ENCODE measurements at regions not wholly inside any gene's neighbourhood (a gene's known extent, or its start where the extent isn't known, plus 50 kb on each side); places are given as distances from the start of the nearest gene placed in this dataset.

DNA sequence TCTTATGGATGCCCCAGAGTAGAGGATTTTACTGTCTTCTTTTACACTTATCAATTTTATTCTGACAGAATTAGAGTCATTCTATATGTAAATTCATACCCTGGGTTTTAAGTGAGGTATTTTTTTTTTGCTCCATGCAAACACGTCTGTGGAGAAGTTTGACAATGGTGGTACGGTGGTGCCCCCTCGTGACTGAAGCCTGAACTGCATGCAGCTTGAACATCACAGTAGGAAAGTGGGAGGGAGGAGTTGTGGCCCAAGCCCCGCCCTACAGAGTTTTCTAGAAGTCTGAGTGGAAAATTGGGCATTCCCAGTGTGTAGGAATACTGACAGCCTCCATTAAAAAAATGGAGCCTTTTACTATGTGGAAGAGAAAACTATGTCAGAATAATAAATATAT, 73.3 kb upstream of the RAB40AL start:
- H3K4me1 Mint-ChIP-seq = no peaks in the 10 kb centered on the region
- peaks cover 21% of the 10 kb centered on the region for H3K36me3 Mint-ChIP-seq
- DNase-seq (ENCODE audit: low spot score in 2 of 2, unreplicated experiment in 2 of 2) = peak; percentile 32 to 81
- peaks cover 26% of the 10 kb centered on the region for H3K9me3 Mint-ChIP-seq
- H3K27ac Mint-ChIP-seq = no peak overlapping the region
- H3K27me3 Mint-ChIP-seq (ENCODE audit: low read depth) = no peaks in the 10 kb centered on the region
- H3K4me3 Mint-ChIP-seq = no peak overlapping the region
- TF ChIP-seq, protein P1, sequence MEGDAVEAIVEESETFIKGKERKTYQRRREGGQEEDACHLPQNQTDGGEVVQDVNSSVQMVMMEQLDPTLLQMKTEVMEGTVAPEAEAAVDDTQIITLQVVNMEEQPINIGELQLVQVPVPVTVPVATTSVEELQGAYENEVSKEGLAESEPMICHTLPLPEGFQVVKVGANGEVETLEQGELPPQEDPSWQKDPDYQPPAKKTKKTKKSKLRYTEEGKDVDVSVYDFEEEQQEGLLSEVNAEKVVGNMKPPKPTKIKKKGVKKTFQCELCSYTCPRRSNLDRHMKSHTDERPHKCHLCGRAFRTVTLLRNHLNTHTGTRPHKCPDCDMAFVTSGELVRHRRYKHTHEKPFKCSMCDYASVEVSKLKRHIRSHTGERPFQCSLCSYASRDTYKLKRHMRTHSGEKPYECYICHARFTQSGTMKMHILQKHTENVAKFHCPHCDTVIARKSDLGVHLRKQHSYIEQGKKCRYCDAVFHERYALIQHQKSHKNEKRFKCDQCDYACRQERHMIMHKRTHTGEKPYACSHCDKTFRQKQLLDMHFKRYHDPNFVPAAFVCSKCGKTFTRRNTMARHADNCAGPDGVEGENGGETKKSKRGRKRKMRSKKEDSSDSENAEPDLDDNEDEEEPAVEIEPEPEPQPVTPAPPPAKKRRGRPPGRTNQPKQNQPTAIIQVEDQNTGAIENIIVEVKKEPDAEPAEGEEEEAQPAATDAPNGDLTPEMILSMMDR (IDR thresholded peaks at IDR 0.05; ENCODE audit: unreplicated experiment) = peak; percentile 82

DNA sequence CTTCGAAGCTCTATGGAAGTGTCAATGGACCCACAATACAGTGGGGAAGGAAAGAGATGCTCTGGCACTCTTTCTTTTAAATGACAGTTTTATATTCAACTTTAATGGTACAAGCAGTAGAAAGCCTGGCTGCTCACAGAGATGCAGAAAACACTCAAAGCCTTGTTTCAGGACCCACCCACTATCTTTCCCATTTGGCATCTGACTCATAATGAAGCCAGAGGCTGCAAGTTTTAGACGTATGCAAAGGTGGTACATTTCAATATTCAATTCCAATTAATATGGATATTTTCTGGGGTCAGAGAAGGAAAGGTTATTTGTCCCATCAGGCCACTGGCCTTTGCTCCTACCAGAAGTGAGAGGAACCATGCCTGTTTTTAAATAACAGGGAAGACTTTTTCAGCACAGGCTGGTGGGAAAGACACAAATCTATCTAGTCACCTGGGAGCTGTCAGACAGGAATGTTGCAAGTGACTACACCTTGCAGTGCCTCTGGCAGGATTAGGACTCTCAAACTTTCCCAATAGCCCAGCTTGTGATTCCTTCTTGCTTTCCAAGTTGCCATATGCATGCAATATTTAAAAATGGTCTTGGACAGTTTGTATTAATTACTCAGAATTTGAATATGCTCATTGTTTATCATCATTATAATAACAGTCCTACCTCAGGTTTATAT, 70.0 kb upstream of the RAB40AL start:
- DNase-seq (ENCODE audit: low spot score in 2 of 2, unreplicated experiment in 2 of 2) = no peak
- Mint-ChIP-seq H3K4me1 (no peaks in the 10 kb centered on the region), H3K4me3 (no peak overlapping the region), H3K9me3 (peaks cover 30% of the 10 kb centered on the region), H3K27me3 (ENCODE audit: low read depth) (no peaks in the 10 kb centered on the region), H3K36me3 (peaks cover 20% of the 10 kb centered on the region), H3K27ac (no peak overlapping the region)
- TF ChIP-seq, protein P1 (IDR thresholded peaks at IDR 0.05; ENCODE audit: unreplicated experiment) = no peak

- DNase-seq (ENCODE audit: low spot score in 2 of 2, unreplicated experiment in 2 of 2) = no peak
- peaks cover 28% of the 10 kb centered on the region for H3K9me3 Mint-ChIP-seq
- TF ChIP-seq, protein P1 (IDR thresholded peaks at IDR 0.05; ENCODE audit: unreplicated experiment) = no peak
- H3K4me1 Mint-ChIP-seq = no peaks in the 10 kb centered on the region
- H3K36me3 Mint-ChIP-seq = peaks cover 20% of the 10 kb centered on the region
- no peaks in the 10 kb centered on the region for H3K27me3 Mint-ChIP-seq (ENCODE audit: low read depth)
- H3K27ac Mint-ChIP-seq = no peak overlapping the region
- no peak overlapping the region for H3K4me3 Mint-ChIP-seq
These were observed 53.6 kb upstream of the RAB40AL start for GRCh38 chrX:102883491-102883890.

Measured in mesothelial cell of epicardium (in vitro differentiated cells).